ENCODE measurements at regions not wholly inside any gene's neighbourhood (a gene's known extent, or its start where the extent isn't known, plus 50 kb on each side); places are given as distances from the start of the nearest gene placed in this dataset.

DNA sequence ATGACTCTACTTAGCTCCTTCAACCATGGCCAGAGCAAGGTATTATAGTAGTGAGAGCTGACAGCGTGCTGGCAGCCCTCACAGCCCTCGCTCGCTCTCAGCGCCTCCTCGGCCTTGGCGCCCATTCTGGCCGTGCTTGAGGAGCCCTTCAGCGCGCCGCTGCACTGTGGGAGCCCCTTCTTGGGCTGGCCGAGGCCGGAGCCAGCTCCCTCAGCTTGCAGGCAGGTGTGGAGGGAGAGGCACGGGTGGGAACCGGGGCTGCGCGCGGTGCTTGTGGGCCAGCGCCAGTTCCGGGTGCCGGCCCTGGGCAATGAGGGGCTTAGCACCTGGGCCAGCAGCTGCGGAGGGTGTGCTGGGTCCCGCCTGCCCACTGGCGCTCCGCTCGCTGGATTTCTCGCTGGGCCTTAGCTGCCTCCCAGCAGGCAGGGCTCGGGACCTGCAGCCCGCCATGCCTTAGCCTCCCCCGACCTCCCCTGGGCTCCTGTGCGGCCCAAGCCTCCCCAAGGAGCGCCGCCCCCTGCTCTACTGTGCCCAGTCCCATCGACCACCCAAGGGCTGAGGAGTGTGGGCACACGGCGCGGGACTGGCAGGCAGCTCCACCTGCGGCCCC is 63.1 kb downstream of the SPATA19 start:
- TF ChIP-seq, protein P1, sequence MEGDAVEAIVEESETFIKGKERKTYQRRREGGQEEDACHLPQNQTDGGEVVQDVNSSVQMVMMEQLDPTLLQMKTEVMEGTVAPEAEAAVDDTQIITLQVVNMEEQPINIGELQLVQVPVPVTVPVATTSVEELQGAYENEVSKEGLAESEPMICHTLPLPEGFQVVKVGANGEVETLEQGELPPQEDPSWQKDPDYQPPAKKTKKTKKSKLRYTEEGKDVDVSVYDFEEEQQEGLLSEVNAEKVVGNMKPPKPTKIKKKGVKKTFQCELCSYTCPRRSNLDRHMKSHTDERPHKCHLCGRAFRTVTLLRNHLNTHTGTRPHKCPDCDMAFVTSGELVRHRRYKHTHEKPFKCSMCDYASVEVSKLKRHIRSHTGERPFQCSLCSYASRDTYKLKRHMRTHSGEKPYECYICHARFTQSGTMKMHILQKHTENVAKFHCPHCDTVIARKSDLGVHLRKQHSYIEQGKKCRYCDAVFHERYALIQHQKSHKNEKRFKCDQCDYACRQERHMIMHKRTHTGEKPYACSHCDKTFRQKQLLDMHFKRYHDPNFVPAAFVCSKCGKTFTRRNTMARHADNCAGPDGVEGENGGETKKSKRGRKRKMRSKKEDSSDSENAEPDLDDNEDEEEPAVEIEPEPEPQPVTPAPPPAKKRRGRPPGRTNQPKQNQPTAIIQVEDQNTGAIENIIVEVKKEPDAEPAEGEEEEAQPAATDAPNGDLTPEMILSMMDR (IDR thresholded peaks at IDR 0.05), result no peak
- TF ChIP-seq ZFX (IDR thresholded peaks at IDR 0.05; ENCODE audit: borderline replicate concordance), result no peak
